ENCODE measurements at regions not wholly inside any gene's neighbourhood (a gene's known extent, or its start where the extent isn't known, plus 50 kb on each side); places are given as distances from the start of the nearest gene placed in this dataset.

- Histone ChIP-seq H4K20me1 (ENCODE audit: control insufficient read depth, insufficient read depth, insufficient read length) (no peaks in the 10 kb centered on the region), H3K9ac (ENCODE audit: extremely low read depth, insufficient read length, low read length) (no peak overlapping the region), H3K79me2 (ENCODE audit: insufficient read depth, low read length) (no peaks in the 10 kb centered on the region), H4K5ac (ENCODE audit: insufficient read length, low read depth, low read length) (no peak overlapping the region), H3K9me3 (ENCODE audit: control insufficient read depth, low read depth, low read length) (no peaks in the 10 kb centered on the region), H2BK120ac (ENCODE audit: low read depth, low read length, poor library complexity, severe bottlenecking) (no peak overlapping the region), H2BK20ac (ENCODE audit: low read depth, low read length, poor library complexity, severe bottlenecking) (no peak overlapping the region), H3K27ac (ENCODE audit: insufficient read length, low read depth, low read length) (no peak overlapping the region), H2BK5ac (ENCODE audit: insufficient read length, low read length) (no peak overlapping the region), H3K23me2 (ENCODE audit: insufficient read length, low read depth, low read length, poor library complexity, severe bottlenecking) (no peaks in the 10 kb centered on the region), H3K27me3 (ENCODE audit: insufficient read depth, low read length) (no peaks in the 10 kb centered on the region; the same call in 1 of the 2 replicates), H3K23ac (ENCODE audit: insufficient read length, low read depth, low read length) (no peak overlapping the region), H3K79me1 (ENCODE audit: insufficient read depth, low read depth, low read length, poor library complexity, severe bottlenecking) (no peaks in the 10 kb centered on the region), H3K18ac (ENCODE audit: insufficient read length, low read depth, low read length) (no peak overlapping the region), H3K4ac (ENCODE audit: low read depth, low read length) (no peak overlapping the region), H3K14ac (ENCODE audit: insufficient read depth, low read length) (no peak overlapping the region), H2BK15ac (ENCODE audit: low read depth, low read length) (no peak overlapping the region), H2AFZ (ENCODE audit: low read length) (no peak overlapping the region), H2BK12ac (ENCODE audit: insufficient read length, low read depth, low read length) (no peak overlapping the region), H3T11ph (ENCODE audit: low read length) (no peak overlapping the region), H3K4me1 (ENCODE audit: insufficient read depth, low read length) (no peaks in the 10 kb centered on the region), H4K91ac (ENCODE audit: insufficient read length, low read depth, low read length) (no peak overlapping the region), H4K8ac (replicated peaks; ENCODE audit: insufficient read length, low read depth, low read length) (no peak overlapping the region), H2AK5ac (ENCODE audit: insufficient read length, low read length) (no peak overlapping the region), H3K56ac (ENCODE audit: insufficient read length, low read depth, low read length) (no peak overlapping the region), H3K4me2 (ENCODE audit: insufficient read depth, insufficient read length, low read length) (no peak overlapping the region)
- WGBS (ENCODE audit: extremely low coverage, insufficient read length, low lambda C conversion rate): no CpG with 5 or more reads among the region's 6 CpGs
- Mint-ChIP-seq H3K4me1 (no peaks in the 10 kb centered on the region), H3K27ac (no peak overlapping the region), H3K4me3 (no peak overlapping the region), H3K27me3 (ENCODE audit: low read depth) (peaks cover 15% of the 10 kb centered on the region), H3K36me3 (ENCODE audit: insufficient read depth in 1 of 3, low read depth in 3 of 3) (no peaks in the 10 kb centered on the region), H3K9me3 (no peaks in the 10 kb centered on the region)
- TF ChIP-seq CTCF (conservative IDR thresholded peaks at IDR 0.05): no peak
- DNase-seq: no peak
Measured at GRCh38 chr20:4600308-4601014, 85.8 kb upstream of the PRNP start.

Measured in H9 (cell line).